SHP77 (cell line): ENCODE measurements at regions not wholly inside any gene's neighbourhood (a gene's known extent, or its start where the extent isn't known, plus 50 kb on each side); places are given as distances from the start of the nearest gene placed in this dataset.

Experiments used
- DNase-seq, 2 experiments: peaks; one replicate each; lab custom pipeline; 2025; lab: John Stamatoyannopoulos, UW

GRCh38 chr9:120212153-120212852 is 367.7 kb downstream of the CDK5RAP2 start:
- DNase-seq: no peak

- no peak for DNase-seq
Observed at GRCh38 chr9:120210274-120210673, 369.7 kb downstream of the CDK5RAP2 start.

- DNase-seq: no peak
Observed at GRCh38 chr9:120202856-120203654, 376.9 kb downstream of the CDK5RAP2 start.

- no peak for DNase-seq
Observed at GRCh38 chr9:120198027-120198426, 381.9 kb downstream of the CDK5RAP2 start.

- no peak for DNase-seq
Observed at GRCh38 chr9:120197605-120198004, 382.4 kb downstream of the CDK5RAP2 start.

GRCh38 chr9:120191141-120191540 is 388.8 kb downstream of the CDK5RAP2 start:
- no peak for DNase-seq

GRCh38 chr9:120187758-120188157 is 392.2 kb downstream of the CDK5RAP2 start:
- no peak for DNase-seq

- no peak for DNase-seq
Observed at GRCh38 chr9:120186276-120186675, 393.7 kb downstream of the CDK5RAP2 start.

GRCh38 chr9:120184266-120184665 is 395.7 kb downstream of the CDK5RAP2 start:
- DNase-seq: no peak

GRCh38 chr9:120183615-120184014 is 396.4 kb downstream of the CDK5RAP2 start:
- DNase-seq: no peak

- DNase-seq: no peak
Observed at GRCh38 chr9:120182011-120182410, 398.0 kb downstream of the CDK5RAP2 start.

- no peak for DNase-seq
Observed at GRCh38 chr9:120177121-120177520, 402.8 kb downstream of the CDK5RAP2 start.

GRCh38 chr9:120175031-120175430 is 404.9 kb downstream of the CDK5RAP2 start:
- DNase-seq: peak in 1 of 2 experiments; percentile 7

GRCh38 chr9:120161776-120162175 is 418.2 kb downstream of the CDK5RAP2 start:
- DNase-seq: no peak

GRCh38 chr9:120158221-120158620 is 421.7 kb downstream of the CDK5RAP2 start:
- no peak for DNase-seq

- no peak for DNase-seq
Observed at GRCh38 chr9:120156376-120156775, 423.6 kb downstream of the CDK5RAP2 start.

GRCh38 chr9:120153258-120153657 is 426.7 kb downstream of the CDK5RAP2 start:
- no peak for DNase-seq

GRCh38 chr9:120152295-120152694 is 427.7 kb downstream of the CDK5RAP2 start:
- DNase-seq: no peak

GRCh38 chr9:120151806-120152205 is 428.2 kb downstream of the CDK5RAP2 start:
- DNase-seq: no peak

GRCh38 chr9:120151149-120151548 is 428.8 kb downstream of the CDK5RAP2 start:
- DNase-seq: no peak

GRCh38 chr9:120138955-120139354 is 441.0 kb downstream of the CDK5RAP2 start:
- DNase-seq: no peak

GRCh38 chr9:120137186-120137840 is 442.7 kb downstream of the CDK5RAP2 start:
- DNase-seq: no peak

GRCh38 chr9:120136696-120137095 is 443.3 kb downstream of the CDK5RAP2 start:
- DNase-seq: no peak
